ENCODE measurements at regions not wholly inside any gene's neighbourhood (a gene's known extent, or its start where the extent isn't known, plus 50 kb on each side); places are given as distances from the start of the nearest gene placed in this dataset.

GRCh38 chr2:138391946-138392345 lies 109.6 kb upstream of the SPOPL start:
- no peak for TF ChIP-seq CTCF (conservative IDR thresholded peaks at IDR 0.05)
- no peak overlapping the region for H2BK15ac ChIP-seq (ENCODE audit: low read depth, low read length)
- no peak overlapping the region for H3K27ac Mint-ChIP-seq
- no peak overlapping the region for H4K8ac ChIP-seq (replicated peaks; ENCODE audit: insufficient read length, low read depth, low read length)
- no peaks in the 10 kb centered on the region for H3K79me1 ChIP-seq (ENCODE audit: insufficient read depth, low read depth, low read length, poor library complexity, severe bottlenecking)
- H2AFZ ChIP-seq (ENCODE audit: low read length), result no peak overlapping the region
- DNase-seq, result no peak
- H3K56ac ChIP-seq (ENCODE audit: insufficient read length, low read depth, low read length), result no peak overlapping the region
- H3K4ac ChIP-seq (ENCODE audit: low read depth, low read length), result no peak overlapping the region
- no peaks in the 10 kb centered on the region for H3K23me2 ChIP-seq (ENCODE audit: insufficient read length, low read depth, low read length, poor library complexity, severe bottlenecking)
- no peak overlapping the region for H3K9ac ChIP-seq (ENCODE audit: extremely low read depth, insufficient read length, low read length)
- no peak overlapping the region for H2BK120ac ChIP-seq (ENCODE audit: low read depth, low read length, poor library complexity, severe bottlenecking)
- H3K4me3 Mint-ChIP-seq, result no peak overlapping the region
- no peak overlapping the region for H3T11ph ChIP-seq (ENCODE audit: low read length)
- no peaks in the 10 kb centered on the region for H3K36me3 Mint-ChIP-seq (ENCODE audit: insufficient read depth in 1 of 3, low read depth in 3 of 3)
- no peaks in the 10 kb centered on the region for H4K20me1 ChIP-seq (ENCODE audit: control insufficient read depth, insufficient read depth, insufficient read length)
- WGBS (ENCODE audit: extremely low coverage, insufficient read length, low lambda C conversion rate), result no CpG with 5 or more reads among the region's 5 CpGs
- no peaks in the 10 kb centered on the region for H3K79me2 ChIP-seq (ENCODE audit: insufficient read depth, low read length)
- H4K91ac ChIP-seq (ENCODE audit: insufficient read length, low read depth, low read length), result no peak overlapping the region
- no peak overlapping the region for H2AK5ac ChIP-seq (ENCODE audit: insufficient read length, low read length)
- no peak overlapping the region for H3K27ac ChIP-seq (ENCODE audit: insufficient read length, low read depth, low read length)
- H3K4me1 Mint-ChIP-seq, result no peaks in the 10 kb centered on the region
- H2BK20ac ChIP-seq (ENCODE audit: low read depth, low read length, poor library complexity, severe bottlenecking), result no peak overlapping the region
- no peak overlapping the region for H4K5ac ChIP-seq (ENCODE audit: insufficient read length, low read depth, low read length)
- no peaks in the 10 kb centered on the region for H3K9me3 Mint-ChIP-seq
- no peaks in the 10 kb centered on the region for H3K4me1 ChIP-seq (ENCODE audit: insufficient read depth, low read length)
- no peak overlapping the region for H3K4me2 ChIP-seq (ENCODE audit: insufficient read depth, insufficient read length, low read length)
- no peaks in the 10 kb centered on the region for H3K27me3 ChIP-seq (ENCODE audit: insufficient read depth, low read length)
- no peaks in the 10 kb centered on the region for H3K9me3 ChIP-seq (ENCODE audit: control insufficient read depth, low read depth, low read length)
- no peak overlapping the region for H2BK5ac ChIP-seq (ENCODE audit: insufficient read length, low read length)
- no peak overlapping the region for H3K18ac ChIP-seq (ENCODE audit: insufficient read length, low read depth, low read length)
- no peak overlapping the region for H3K23ac ChIP-seq (ENCODE audit: insufficient read length, low read depth, low read length)
- H2BK12ac ChIP-seq (ENCODE audit: insufficient read length, low read depth, low read length), result no peak overlapping the region
- H3K14ac ChIP-seq (ENCODE audit: insufficient read depth, low read length), result no peak overlapping the region
- H3K27me3 Mint-ChIP-seq (ENCODE audit: low read depth), result no peaks in the 10 kb centered on the region

Data from H9 (cell line).